T-helper 1 cell treated with Interleukin-12 subunit alpha and Interleukin-12 subunit beta and Interleukin-4 antibody, amounts not matched to agents 30 μg/mL and 1 μg/mL, for 36 hours (primary cell): ENCODE measurements at regions not wholly inside any gene's neighbourhood (a gene's known extent, or its start where the extent isn't known, plus 50 kb on each side); places are given as distances from the start of the nearest gene placed in this dataset.

Source experiments
- H3K27ac Mint-ChIP-seq: one replicate; pipeline ENCODE4 v1.8.0; 2021; ENCODE audit warnings: mild to moderate bottlenecking, mixed read lengths
- H3K27me3 Mint-ChIP-seq: one replicate; pipeline ENCODE4 v1.8.0; 2021; ENCODE audit warnings: low read depth, mixed read lengths
- H3K36me3 Mint-ChIP-seq: one replicate; pipeline ENCODE4 v1.8.0; 2021; ENCODE audit warnings: low read depth, mixed read lengths
- H3K4me1 Mint-ChIP-seq: one replicate; pipeline ENCODE4 v1.8.0; 2021; ENCODE audit warnings: low read depth, mixed read lengths
- H3K4me3 Mint-ChIP-seq: one replicate; pipeline ENCODE4 v1.8.0; 2021; ENCODE audit warnings: mild to moderate bottlenecking, moderate library complexity, mixed read lengths
- H3K9me3 Mint-ChIP-seq: one replicate; pipeline ENCODE4 v1.8.0; 2021; ENCODE audit warnings: mixed read lengths

DNA sequence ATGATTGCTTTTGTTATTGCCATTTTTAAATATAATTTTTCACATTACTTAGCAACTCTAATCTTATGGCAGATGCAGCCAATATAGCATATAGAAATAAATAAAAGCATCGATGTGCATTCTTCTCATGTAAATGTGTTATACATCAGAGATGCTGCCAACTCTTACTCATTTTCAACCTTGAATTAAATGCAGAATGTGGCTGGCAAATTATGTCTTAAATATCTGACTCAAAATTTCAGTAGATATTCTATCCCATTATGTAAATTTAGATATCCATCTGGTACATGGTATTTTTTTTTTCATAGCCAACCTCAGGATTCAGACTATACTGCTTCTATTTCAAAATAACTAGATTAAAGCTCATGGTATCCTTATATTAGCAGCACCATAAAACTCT, 916.7 kb upstream of the TMPRSS15 start:
- Mint-ChIP-seq H3K9me3 (peaks cover 4% of the 10 kb centered on the region), H3K4me3 (no peak overlapping the region), H3K27me3 (no peaks in the 10 kb centered on the region), H3K36me3 (no peaks in the 10 kb centered on the region), H3K27ac (no peak overlapping the region), H3K4me1 (no peaks in the 10 kb centered on the region)

DNA sequence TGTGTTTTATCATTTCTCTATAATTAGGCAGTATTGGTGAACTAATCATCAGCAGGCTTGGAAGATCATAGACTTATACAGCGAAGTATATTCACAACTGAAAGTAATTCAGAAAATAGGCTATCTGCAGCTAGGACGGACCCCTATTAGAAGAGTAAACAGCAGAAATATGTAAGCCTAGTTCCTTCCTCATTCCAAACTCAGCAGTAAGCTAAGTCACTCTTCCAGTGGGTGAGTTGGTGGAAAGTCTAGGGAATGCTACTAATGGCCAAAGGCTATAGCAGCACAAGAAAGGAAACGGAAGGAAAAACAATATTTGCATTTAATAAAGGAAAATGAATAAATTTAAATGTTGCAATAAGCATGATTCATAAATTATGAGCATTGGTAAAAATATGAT, 918.1 kb upstream of the TMPRSS15 start:
- Mint-ChIP-seq H3K4me3 (no peak overlapping the region), H3K27ac (no peak overlapping the region), H3K9me3 (no peaks in the 10 kb centered on the region), H3K27me3 (no peaks in the 10 kb centered on the region), H3K36me3 (no peaks in the 10 kb centered on the region), H3K4me1 (no peaks in the 10 kb centered on the region)

DNA sequence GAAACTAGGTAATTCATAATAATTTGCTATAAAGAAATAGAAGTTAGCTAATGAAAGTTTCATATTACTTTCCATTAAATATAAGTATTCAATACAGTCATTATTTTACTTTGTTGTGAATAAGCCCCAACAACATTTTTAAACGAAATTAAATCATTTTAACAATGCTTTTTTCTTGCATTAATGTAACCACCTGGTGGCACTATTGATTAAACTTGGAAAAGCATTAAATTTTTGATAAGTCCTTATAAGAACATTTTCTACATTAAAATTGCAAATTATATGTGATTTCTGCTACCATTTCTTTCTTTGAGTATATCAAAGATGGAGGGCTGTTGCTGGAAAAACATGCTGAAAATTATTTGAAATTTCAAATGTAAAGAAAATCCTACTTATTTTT, 918.8 kb upstream of the TMPRSS15 start:
- H3K4me3 Mint-ChIP-seq = no peak overlapping the region
- H3K36me3 Mint-ChIP-seq = no peaks in the 10 kb centered on the region
- H3K27me3 Mint-ChIP-seq = no peaks in the 10 kb centered on the region
- no peak overlapping the region for H3K27ac Mint-ChIP-seq
- H3K9me3 Mint-ChIP-seq = peaks cover 1% of the 10 kb centered on the region
- no peaks in the 10 kb centered on the region for H3K4me1 Mint-ChIP-seq

DNA sequence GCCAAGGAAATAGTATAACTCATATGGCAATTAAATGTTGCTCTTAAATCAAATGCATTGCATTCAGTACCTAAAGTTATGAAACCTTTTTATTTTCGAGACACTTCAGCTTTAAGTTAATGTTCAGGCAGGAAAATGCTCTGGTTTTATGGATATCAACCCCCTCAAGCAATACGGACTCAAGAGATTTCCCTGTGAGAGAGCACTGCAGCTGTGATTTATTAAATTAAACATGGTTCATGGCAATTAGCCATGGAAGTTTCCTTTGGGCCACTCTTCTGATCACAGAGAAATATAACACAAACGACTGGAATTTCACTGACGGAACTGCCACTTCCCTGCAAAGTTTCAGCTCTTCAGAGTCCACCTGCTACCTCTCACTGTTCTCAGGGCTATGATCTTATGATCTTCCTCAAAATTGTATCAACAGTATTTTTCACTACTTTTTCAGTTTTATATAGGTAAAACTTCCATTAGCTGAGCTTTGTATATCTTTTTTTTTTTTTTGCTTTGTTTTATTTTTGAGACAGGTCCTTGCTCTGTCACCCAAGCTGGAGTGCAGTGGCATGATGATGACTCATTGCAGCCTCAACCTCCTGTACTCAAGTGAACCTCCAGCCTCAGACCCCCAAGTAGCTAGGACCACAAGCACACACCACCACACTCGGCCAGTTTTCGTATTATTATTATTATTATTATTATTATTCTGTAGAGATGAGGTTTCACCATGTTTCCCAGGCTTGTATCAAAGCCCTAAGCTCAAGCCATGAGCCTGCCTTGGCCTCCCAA, 923.1 kb upstream of the TMPRSS15 start:
- Mint-ChIP-seq H3K9me3 (peaks cover 17% of the 10 kb centered on the region), H3K4me1 (no peaks in the 10 kb centered on the region), H3K4me3 (no peak overlapping the region), H3K36me3 (no peaks in the 10 kb centered on the region), H3K27me3 (no peaks in the 10 kb centered on the region), H3K27ac (no peak overlapping the region)

DNA sequence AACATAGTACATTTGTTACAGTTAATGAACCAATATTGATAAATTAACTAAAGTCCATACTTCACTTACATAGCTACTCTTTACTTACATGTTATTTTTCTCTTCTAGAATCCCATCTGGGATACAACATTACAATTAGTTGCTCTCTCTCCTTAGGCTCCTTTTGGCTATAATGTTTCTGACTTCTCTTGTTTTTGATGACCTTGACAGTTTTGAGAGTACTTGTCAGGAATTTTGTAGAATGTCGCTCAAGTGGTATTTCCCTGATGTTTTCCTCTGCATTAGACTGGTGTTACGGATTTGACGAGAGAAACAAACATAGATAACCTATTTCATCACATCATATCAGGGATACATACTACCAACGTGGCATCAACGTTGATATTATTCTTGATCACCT, 925.4 kb upstream of the TMPRSS15 start:
- Mint-ChIP-seq H3K27ac (no peak overlapping the region), H3K4me1 (no peaks in the 10 kb centered on the region), H3K27me3 (no peaks in the 10 kb centered on the region), H3K36me3 (no peaks in the 10 kb centered on the region), H3K9me3 (peaks cover 25% of the 10 kb centered on the region), H3K4me3 (no peak overlapping the region)

DNA sequence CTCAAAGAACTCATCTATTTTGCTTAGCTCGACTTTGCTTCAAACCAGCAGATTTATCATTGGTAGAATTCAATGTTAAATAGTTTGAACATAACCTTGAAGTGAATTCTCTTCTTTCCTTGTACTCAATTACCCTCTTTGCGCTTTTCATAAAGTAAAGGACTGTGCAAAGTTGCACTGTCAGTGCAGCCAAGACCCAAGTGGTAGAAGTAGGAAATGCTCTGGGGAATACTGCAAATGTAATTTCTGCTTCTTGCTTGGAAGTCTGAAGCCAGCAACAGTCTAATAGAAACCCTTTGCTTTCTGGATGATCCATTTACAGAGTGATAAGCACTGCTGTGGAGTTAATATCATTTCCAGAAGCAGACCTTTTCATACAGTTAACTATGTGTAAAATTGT, 936.7 kb upstream of the TMPRSS15 start:
- H3K4me1 Mint-ChIP-seq = no peaks in the 10 kb centered on the region

DNA sequence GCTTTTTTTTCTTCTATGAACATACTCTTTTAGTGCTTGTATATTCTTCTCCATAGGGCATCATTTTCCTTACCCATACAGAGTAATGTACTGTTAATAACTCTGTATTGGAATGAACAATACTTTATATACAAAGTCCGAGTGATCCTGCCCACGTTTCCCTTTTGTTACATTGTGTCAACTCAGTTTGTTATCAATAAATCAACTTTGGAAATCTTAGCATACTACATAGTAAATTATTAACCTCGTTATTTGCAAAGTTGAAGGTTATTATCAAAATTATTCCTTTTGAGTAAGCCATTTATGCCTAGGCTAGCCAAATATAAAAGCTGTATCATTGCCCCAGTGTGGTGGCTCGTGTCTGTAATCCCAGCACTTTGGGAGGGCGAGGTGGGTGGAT, 937.4 kb upstream of the TMPRSS15 start:
- Mint-ChIP-seq H3K4me1 (no peaks in the 10 kb centered on the region), H3K4me3 (no peak overlapping the region), H3K36me3 (no peaks in the 10 kb centered on the region), H3K27me3 (no peaks in the 10 kb centered on the region), H3K27ac (no peak overlapping the region), H3K9me3 (peaks cover 12% of the 10 kb centered on the region)

More for the DNA sequence above, 936.7 kb upstream of the TMPRSS15 start:
- Mint-ChIP-seq H3K4me3 (no peak overlapping the region), H3K27ac (no peak overlapping the region), H3K9me3 (peaks cover 12% of the 10 kb centered on the region), H3K36me3 (no peaks in the 10 kb centered on the region), H3K27me3 (no peaks in the 10 kb centered on the region)

DNA sequence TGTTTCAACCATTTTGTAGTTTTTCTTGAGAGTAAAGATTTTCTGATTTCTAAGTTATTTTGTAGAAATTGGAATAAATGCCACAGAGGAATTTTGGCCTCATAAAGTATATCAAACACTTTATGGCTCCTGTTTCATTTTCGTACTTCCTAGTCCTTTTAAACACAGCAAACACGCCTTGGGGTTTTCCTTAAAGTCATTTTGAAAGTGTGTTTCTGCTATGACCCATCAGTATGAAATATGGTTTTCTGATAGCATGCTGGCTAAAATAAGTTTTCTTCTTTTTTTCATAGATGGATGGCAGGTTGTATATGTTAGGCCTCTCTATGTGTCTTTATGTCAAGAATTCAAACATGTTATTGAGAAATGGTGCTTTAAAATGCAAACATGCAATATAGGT, 940.1 kb upstream of the TMPRSS15 start:
- peaks cover 12% of the 10 kb centered on the region for H3K9me3 Mint-ChIP-seq
- no peak overlapping the region for H3K27ac Mint-ChIP-seq
- no peak overlapping the region for H3K4me3 Mint-ChIP-seq
- H3K36me3 Mint-ChIP-seq = no peaks in the 10 kb centered on the region
- H3K27me3 Mint-ChIP-seq = no peaks in the 10 kb centered on the region
- no peaks in the 10 kb centered on the region for H3K4me1 Mint-ChIP-seq

DNA sequence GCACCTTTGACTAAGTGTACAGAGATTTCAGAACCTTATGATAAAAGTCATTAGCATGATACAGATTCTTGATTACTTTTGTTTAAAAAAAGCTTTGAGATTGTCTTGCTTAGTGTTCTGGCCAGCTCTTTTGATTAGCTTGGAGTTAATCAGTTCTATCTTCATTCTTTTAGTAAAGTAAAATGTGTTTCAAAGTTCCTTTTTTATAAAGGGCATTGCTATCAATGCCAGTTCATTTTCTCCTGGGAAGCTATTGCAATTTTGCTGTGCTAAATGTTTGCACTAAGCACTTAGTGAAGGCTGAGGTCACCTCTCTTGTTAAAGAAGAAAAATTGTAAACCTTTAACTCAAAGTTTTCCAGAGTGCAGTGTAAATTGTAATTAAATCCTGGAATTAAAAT, 946.7 kb upstream of the TMPRSS15 start:
- peaks cover 5% of the 10 kb centered on the region for H3K9me3 Mint-ChIP-seq
- no peaks in the 10 kb centered on the region for H3K27me3 Mint-ChIP-seq
- no peak overlapping the region for H3K4me3 Mint-ChIP-seq
- H3K27ac Mint-ChIP-seq = no peak overlapping the region
- no peaks in the 10 kb centered on the region for H3K4me1 Mint-ChIP-seq
- H3K36me3 Mint-ChIP-seq = no peaks in the 10 kb centered on the region

DNA sequence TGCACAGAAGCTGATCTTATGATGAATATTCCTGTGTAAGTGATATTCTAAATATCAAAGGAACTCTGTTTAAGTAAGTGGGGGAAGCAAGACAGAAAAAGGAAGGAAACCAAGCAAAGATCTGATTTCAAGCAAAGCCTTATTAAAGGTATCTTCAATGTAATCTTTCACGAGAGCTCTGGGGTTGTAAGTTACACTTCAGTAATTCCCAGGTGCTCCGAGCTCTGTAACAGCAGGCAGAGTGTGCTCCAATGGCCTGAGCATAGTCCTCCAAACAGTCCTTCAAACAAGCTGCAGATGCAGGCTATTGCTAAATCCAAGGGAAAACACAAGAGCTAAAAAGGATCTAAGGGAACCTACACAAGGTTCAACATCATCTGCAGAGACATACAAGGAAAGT, 949.7 kb upstream of the TMPRSS15 start:
- Mint-ChIP-seq H3K36me3 (no peaks in the 10 kb centered on the region), H3K4me1 (no peaks in the 10 kb centered on the region), H3K4me3 (no peak overlapping the region), H3K27me3 (no peaks in the 10 kb centered on the region), H3K27ac (no peak overlapping the region), H3K9me3 (peaks cover 12% of the 10 kb centered on the region)

DNA sequence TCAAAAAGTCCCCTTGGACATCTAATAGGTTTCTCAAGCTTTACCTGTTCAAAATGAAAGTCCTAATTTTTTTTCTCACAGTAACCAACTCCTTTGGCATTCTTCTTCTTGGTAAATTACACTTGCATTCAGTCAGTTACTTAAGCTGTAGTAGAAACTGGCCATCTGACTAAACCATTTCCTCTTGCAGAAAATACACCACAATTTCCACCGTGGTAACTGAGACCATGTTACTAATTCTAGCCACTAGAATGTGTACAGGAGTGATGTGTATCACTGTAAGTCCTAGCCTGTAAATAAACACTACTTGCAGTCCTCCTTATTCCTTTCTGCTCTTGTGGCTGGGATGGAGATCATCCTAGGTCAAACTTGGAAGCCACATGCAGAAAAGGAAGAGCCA, 965.4 kb upstream of the TMPRSS15 start:
- Mint-ChIP-seq H3K9me3 (peaks cover 16% of the 10 kb centered on the region), H3K27me3 (no peaks in the 10 kb centered on the region), H3K36me3 (no peaks in the 10 kb centered on the region), H3K4me3 (no peak overlapping the region), H3K27ac (no peak overlapping the region), H3K4me1 (no peaks in the 10 kb centered on the region)

DNA sequence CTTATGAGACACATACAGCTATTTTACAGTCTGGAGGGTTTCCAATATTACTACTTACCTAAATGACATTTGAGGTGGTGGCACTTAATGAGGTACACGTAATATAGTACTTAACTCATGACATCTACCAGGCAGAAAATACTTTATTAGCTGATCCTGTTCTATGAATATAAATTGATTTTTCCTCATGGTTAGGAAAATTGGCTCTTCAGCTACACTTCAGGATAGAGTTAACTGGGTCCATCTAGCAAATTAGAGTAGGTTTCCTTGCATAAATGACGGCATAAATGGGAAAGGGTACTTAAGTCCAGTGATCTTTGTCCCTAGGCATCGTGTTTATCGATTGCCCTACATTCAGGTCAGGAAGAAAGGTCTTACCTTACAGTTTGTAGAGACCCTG, 988.8 kb upstream of the TMPRSS15 start:
- H3K27me3 Mint-ChIP-seq = no peaks in the 10 kb centered on the region
- H3K27ac Mint-ChIP-seq = no peak overlapping the region
- no peaks in the 10 kb centered on the region for H3K36me3 Mint-ChIP-seq
- no peaks in the 10 kb centered on the region for H3K4me1 Mint-ChIP-seq
- H3K9me3 Mint-ChIP-seq = peaks cover 23% of the 10 kb centered on the region
- no peak overlapping the region for H3K4me3 Mint-ChIP-seq

DNA sequence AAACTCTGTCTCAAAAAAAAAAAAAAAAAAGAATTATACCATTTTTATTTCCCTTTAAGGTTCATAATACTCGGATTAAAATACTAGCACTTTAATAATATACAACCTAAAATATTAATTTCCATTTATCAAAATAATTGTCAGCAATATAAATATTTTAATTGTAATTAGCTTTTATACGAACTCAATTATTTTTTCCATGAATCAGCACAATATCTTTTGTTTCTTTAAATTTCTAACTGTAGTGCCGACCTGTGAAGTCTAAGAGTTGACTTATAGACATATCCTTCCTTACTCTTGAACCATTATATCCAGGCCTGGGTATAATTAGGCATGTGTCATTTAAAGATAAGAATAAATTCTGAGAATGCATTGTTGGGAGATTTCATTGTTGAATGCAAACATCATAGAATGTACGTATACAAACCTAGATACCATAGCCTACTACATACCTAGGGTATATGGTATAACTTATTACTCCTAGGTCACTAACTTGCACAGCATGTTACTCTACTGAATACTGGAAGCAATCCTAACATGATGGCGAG, 996.7 kb upstream of the TMPRSS15 start:
- Mint-ChIP-seq H3K9me3 (peaks cover 9% of the 10 kb centered on the region), H3K4me3 (no peak overlapping the region), H3K4me1 (no peaks in the 10 kb centered on the region), H3K27me3 (no peaks in the 10 kb centered on the region), H3K27ac (no peak overlapping the region), H3K36me3 (no peaks in the 10 kb centered on the region)

DNA sequence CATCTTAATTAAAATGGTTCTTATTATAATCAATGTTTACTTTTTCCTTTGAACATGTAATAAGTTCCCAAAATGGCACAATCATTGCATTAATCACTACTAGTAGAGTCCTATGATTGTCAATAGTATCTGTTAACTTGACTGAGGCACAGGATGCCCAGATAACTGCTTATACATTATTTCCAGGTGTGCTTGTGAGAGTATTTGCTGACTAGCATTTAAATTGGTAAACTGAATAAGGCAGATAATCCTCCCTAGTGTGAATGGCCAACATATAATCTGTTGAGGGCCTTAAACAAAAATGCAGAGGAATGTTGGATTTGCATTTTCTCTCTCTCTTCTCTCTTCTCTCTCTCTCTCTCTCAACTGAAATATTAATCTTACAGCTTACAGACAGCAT, 999.3 kb upstream of the TMPRSS15 start:
- Mint-ChIP-seq H3K9me3 (peaks cover 17% of the 10 kb centered on the region), H3K27me3 (no peaks in the 10 kb centered on the region), H3K36me3 (no peaks in the 10 kb centered on the region), H3K4me3 (no peak overlapping the region), H3K27ac (no peak overlapping the region), H3K4me1 (no peaks in the 10 kb centered on the region)

DNA sequence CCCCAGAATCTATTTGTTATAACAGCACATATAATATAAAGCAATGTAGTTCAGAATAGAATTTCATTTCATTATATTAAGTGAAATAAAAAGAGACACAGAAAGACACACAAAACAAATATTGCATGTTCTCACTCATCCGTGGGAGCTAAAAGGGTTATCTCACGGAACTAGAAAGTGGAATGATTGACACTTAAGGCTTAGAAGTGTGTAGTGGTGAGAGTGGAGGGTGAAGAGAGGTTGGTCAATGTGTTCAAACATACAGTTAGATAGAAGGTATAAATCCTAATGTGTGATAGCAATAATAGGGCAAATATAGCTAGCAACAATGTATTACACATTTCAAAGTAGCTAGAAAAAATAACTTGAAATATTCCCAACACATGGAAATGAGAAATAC, 1001.7 kb upstream of the TMPRSS15 start:
- Mint-ChIP-seq H3K4me1 (no peaks in the 10 kb centered on the region), H3K27ac (no peak overlapping the region), H3K4me3 (no peak overlapping the region), H3K36me3 (no peaks in the 10 kb centered on the region), H3K9me3 (peaks cover 17% of the 10 kb centered on the region), H3K27me3 (no peaks in the 10 kb centered on the region)
